GM18511 (cell line): ENCODE measurements at regions not wholly inside any gene's neighbourhood (a gene's known extent, or its start where the extent isn't known, plus 50 kb on each side); places are given as distances from the start of the nearest gene placed in this dataset.
"Not testable (repeated sequence)": the region's sequence is repeated elsewhere in the genome, so short reads cannot be mapped to it uniquely, and the experiment has no call there.

Experiments used
- ATAC-seq: cut with Tn5 transposase; IDR thresholded peaks from one replicate; pipeline ENCODE4 v1.9.1; 2021; ENCODE audit warnings: mild to moderate bottlenecking, moderate library complexity; ENCODE audit not compliant: unreplicated experiment

DNA sequence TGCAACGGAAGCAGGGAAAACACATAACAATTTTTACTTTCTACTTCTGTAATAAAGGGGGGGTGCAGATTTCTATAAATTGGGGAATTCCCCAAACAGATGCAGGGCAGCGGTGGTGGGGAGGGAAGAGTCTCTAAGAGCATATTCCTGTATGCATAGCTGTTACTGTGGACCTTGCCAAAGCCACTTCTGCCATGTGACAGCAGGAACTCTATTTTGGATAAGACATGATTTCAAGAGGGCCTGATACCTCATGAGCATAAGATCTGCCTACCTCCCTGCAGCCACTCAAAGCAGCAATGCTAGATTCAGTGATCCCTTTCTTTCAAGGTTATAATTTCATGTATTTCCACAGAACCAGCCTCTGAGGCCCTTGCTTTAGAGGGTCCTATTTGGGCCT lies 86.2 kb upstream of the CNKSR3 start:
- ATAC-seq, result no peak

DNA sequence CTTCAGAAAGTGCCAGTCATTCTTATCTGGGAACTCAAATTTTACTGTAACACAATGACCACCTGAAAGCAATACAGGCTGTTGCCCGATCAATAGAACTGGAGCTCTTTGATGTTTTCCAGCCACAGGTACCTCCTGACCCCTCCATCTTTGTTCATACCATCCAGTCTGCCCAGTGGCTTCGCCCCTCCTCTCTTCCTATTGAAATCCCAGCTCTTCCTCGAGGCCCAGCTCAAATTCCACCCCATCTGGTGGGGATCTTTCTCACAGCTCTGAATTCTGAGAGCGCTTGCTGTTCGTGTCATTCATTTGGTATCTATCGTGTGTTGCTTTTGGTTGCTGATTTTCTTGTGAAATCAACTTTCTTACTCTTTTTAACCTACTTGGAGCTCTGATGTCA lies 87.9 kb upstream of the CNKSR3 start:
- ATAC-seq, result no peak

DNA sequence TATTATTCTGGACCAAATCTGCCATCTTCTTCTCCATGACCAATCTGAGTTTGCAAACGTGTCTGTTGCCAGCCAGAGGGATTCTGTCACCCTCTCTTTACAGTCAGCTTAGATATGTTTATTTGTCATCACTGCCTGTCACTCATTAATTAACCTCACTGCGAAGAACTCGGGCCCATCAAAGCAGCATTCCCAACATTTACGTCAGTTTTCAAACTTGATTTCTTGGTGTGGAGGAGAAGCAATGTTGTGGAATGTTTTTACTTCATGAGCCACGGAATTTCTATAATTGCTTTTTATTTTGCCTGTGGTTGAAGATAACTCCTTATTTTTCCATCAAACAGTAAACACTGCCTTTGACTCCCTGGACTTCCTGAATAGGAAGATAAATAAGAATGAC lies 91.8 kb upstream of the CNKSR3 start:
- ATAC-seq, result no peak

DNA sequence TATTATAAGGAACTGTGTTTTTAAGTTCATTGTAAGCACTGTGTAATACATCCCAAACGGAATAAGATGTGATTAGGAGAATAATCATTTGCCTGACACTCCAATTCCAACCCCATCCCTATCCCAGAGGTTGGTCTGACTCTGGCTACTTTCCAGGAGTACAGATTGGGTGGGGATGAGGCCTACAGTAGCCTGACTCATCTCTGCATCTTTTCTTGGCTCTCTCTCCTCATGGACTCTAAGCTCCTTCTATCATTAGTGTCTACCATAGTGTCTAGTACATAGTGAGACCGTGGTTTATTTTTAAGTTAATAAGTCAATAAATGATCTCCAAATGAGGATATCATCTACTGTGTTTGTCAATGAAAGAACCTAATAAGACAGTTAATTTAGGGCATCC lies 92.2 kb upstream of the CNKSR3 start:
- no peak for ATAC-seq

DNA sequence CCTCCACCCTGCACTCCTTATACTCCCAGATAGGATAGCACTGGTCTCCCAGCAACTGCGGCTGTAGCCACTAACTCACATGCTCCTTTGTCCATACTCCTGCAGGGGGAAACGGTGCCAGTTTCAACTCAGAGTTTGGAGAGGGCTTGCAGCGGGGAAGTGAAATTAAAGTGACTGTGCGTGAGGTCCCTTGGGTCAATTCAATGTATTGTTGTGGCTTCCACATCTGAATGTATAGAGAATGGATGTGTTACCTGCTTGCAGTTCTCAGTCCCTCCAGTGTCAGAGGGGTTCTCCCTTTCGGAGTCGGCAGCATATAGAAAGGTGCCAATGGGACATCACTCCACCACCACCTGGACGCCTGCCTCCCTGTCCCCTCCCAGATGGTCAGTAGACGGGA lies 93.6 kb upstream of the CNKSR3 start:
- ATAC-seq, result peak; percentile 35

DNA sequence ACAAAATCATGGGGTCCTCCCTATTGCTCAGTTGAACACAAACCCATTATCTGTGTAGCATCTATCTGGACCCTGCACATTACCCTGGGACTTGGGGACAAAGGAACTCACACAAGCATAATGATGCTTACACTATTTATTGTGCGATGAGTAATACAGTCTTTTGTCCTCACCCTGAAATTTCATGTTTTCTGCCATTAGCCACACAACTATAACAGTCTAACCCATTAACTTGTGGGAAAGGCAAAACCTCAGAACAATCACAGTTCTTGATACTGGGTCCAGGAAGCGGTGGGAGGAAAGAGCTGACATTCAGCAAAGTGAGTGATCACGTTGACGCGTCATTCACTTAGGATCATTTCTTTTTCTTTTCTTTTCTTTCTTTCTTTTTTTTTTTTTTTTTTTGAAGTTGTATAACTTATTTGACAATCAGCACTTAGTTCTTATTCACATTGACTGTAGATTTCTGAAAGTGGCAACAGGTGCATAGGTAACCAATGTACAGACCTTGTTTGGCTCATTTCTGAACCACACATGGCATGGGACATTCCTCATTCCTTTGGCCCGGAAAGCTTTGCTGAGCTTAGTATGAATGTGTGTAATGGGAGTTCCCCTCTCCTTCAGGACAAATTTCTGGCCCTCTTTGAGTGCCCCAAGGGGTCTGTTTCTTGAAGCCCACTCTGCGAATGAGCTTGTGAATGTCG lies 94.8 kb upstream of the CNKSR3 start:
- ATAC-seq, result peak; percentile 54

DNA sequence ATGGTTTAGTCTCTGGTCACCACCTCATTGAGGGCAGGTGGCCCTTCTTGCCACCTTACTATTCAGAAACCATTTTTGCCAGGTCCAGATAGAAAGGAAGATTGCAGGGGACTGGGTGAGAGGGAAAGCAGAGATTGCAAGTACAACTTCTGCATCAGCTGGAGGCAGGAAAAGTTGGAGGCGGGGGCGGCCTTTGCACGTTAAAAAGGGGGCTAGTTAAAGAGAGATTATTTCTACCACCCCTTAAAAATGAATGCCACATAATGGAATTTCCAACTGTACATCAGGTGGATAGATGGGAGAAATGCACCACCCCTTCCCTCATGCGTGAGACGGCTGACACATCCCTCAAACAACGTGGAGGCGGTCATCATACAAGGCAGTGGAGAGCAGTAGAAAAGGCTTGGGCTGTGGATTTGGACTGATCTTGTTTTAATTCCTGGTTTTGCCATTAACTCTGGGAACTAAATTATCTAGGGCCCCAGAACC lies 95.4 kb upstream of the CNKSR3 start:
- no peak for ATAC-seq

DNA sequence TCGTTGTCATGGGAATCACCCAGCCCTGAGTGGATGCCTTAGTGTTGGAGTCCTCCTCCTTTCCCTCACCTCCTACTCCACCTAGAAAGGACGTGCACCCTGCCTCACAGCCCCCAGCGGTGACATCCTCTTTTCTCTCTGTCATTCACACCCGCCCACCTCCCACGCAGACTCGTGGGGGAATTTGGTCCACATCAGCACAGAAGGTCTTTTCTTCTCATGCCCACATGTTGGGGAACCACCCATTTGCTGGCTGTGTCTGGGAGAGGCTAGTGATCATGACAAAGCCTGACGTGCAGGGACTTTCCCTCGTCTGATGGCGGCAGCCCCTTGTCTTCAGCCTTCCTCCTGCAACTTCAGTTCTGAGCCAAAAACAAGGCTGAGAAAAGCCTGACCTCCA lies 96.0 kb upstream of the CNKSR3 start:
- peak; percentile 79 for ATAC-seq

DNA sequence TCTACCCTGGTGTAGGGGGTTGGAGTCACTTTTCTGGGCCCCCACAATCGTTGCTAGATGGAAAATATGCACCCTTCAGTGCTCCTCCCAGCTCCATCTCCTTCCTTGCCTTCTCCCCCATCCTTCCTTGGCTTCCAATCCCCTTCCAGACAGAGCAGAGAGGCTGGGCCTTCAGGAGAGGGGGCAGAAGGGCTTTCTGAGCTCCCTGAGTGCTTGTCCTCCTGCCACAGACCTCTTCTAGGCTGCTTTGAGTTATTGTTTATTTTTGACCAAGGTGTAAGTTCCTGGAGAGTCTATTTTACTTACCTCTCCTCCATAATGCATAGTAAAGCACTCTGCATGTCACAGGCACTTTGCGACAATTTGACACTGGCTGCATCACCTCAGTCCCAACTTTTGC lies 96.4 kb upstream of the CNKSR3 start:
- ATAC-seq, result no peak

DNA sequence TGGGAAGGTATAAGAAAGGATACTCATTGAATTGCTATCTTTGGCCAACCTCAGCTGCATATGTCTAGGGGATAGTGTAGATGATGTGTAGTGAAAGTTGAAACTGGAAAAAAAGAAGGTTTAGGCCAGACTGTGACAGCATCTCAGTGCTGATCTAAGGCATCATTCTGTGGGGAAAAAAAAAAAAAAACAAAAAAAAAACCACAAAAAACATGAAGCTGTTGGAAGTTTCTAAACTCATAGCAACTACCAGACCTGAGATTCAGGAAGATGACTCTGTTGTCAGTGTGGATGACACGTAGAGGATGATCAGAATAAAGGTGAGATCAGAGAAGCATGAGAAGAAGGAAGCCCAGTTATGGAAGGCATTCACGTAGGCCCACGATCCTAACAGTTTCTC lies 100.8 kb upstream of the CNKSR3 start:
- ATAC-seq, result no peak

DNA sequence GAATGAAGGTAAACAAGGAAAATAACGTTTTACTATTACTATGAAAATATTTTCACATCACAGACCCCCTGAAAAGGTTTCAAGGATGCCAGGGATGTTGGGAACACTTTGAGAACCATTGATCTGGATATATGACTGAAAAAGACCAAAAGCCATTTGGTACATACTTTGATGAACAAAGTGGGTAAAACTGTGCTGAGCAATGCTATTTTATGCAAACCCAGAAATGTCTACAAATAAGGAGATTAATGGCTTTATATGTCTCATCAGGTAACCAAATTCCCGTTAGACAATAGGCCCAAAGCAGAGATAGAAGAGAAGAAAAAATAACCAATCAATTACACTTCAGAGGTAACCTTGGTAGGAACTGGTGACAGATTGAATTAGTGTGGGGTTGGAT lies 101.4 kb upstream of the CNKSR3 start:
- ATAC-seq, result no peak

DNA sequence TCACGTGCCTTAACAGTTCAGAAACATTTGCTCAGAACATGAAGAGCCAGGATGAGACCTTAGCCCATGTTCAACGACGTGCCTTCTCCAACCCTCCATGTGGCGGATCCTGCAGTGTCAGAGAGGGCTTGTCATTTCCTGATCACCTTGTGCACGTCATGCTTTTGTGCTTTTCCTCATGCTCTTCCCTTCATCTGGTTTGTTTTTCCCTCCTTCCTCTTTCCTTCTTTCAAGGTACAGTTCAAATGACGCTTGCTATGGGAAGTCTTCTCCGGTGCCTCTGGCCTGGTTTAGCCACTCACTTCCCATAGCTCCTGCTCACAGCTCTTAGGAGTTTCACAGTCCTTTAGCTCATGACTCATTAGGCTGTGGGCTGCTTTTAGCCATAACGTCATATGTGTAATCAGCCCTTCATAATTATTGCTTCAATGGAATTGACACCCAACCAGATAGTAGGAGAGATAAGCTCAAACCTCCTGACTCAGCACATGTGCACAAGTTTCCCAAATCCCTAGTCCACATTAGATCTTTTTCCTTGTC lies 102.7 kb upstream of the CNKSR3 start:
- no peak for ATAC-seq

DNA sequence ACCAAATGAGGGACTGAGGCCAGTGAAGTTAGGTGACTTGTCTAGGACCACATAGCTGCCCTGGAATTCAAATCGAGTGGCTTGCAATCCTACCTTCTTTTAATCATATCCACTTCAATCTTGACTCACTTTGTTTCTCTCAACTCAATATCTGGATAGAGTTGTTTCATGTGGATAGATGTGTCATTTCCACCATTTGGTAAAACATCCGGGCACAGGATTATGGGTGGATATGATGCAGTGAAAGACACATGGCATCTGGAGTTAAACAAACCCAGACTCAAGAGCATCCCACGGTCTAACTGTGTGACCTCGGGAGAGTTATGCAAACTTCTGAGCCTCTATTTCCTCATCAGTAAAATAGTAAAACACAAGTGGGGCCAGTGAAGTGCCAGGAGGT lies 103.6 kb upstream of the CNKSR3 start:
- no peak for ATAC-seq

DNA sequence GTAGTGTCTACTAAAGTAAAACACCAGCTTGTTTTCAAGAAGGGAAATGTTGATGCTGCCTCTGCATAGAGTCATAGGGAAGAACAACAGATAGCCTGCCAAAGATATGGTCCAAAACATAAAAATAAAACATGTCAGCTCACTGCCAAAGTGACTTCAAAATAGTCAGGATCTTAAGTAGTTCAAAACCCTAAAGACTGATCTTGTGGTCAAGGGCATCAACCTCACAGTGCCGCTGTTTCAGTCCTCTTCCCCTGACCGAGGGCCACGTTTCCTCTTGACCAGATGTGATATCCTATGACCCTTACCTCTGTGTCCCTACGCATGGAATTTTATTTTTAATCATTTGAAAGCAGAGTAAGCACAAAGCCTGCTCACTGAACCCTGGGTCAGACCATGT lies 104.2 kb upstream of the CNKSR3 start:
- no peak for ATAC-seq

DNA sequence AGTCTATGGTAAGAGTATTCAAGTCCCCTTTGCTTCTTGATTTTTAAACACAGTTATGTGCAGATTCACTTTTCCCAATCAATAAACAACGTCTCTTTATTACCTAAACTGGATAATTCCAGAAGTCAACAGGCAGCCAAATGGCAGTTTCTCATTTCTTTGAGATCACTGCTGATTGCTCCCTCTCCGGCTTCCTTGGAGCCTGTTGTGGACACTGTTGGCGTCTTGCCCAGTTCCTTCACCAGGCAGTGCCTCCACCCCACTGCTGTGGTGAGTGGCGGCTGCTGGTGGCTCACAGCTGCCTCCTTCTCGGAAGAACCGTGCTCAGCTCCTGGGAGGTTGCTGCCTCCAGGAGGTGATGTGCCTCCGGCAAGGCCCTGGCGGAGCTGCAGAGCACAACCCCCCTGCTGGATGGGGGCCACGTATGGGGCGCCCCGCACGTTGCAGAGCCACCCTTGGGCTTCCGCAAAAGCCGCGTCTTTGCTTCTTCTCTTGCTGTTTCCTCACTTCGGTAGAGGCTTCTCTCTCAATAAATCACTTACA lies 105.1 kb upstream of the CNKSR3 start:
- no peak for ATAC-seq

DNA sequence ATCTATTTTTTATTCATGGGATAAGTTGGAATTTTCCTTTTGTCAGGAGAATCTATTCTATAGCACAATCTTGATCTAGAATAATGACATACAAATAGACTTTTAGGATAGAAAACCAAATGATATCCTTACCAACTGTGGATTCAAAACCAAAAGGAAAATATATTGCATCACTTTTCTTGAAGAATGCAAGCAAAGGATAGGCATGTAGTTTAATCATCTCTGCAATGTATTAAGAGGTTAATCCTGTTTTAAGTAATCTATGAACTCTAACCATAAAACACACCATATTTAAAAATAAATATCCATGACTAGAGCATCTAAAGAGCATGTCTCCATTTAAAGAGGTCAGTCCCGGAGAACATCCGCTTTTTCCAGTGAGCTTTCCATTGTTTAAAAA lies 106.7 kb upstream of the CNKSR3 start:
- ATAC-seq, result no peak

DNA sequence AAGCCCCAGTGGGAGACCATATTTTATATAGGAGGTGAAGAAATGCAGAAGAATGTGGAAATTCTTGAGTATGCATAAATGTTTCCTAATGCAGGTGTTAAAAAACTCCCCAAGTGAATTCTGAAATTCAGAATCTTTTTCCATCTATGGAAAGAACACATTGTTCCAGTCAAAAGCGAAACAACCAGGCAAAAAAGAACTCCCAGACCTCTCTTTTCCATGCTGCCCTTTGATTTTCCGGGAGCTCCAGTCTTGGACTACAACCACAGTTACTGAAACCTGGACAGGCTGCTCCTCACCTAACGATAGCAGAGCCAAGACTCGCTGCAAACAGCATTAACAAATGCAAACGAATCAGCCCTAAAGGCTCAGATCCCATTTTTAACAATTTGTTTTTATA lies 108.7 kb upstream of the CNKSR3 start:
- ATAC-seq, result no peak

DNA sequence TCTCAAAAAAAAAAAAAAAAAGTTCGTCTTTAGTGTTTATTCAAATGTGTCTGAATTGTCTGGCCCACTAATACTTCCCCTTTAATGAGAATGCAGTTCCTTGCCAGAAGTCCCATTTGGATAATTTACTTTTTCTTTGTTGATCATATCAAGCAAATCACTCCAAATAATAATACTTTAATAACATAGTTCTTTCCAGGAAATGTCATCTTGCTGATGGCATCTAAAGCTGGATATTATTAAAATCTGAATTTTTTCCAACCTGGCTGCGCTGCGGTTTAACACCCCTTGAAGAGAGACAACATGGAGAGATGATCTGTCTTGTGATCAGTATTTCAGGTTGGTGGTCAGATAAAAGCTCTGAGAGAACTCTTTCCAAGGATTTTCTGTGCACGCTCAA lies 111.2 kb upstream of the CNKSR3 start:
- no peak for ATAC-seq

DNA sequence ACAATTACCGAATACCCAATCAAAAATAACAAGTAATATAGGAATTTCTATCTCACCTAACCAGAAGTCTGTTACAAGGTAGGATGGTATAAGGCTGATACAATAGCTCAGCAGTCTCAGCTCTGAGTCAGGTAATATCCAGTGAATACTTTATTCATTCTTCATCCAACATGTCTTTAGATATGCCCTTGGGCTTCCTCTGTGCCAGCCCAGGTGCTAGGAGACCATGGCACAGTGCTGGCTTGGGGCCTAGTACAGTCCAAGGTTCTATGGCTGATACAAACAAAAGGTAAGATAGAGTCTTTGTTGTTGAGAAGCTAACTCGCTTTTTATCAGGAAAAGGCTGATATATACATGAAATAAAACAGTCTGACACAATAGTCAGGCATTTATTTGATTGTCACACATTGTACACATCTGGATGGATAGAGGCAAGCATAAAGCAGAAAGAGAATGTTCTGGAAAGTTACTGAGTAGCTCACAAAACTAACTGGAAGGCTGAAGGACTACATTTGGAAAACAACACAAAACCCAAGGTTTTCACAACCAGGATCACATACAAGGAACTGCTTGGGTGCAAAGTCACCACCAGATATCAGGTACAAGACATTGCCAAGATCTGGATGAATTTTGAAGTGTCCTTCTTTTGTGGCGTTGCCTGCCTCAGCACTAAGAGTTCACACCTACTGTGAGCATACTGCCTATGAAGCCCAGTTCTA lies 110.4 kb upstream of the SCAF8 start:
- ATAC-seq, result no peak

DNA sequence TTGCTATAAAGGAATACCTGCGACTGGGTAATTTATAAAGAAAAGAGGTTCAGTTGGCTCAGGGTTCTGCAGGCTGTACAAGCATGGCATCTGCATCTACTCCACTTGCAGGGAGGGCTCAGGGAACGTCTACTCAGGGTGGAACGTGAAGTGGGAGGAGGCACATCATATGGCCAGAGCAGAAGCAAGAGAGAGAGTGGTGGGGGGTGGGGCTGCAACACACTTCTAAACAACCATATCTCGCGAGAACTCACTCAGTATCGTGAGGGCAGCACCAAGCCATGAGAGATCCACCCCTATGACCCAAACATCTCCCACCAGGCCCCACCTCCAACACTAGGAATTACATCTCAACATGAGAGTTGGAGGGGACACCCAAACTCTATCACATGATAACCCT lies 109.8 kb upstream of the SCAF8 start:
- no peak for ATAC-seq

DNA sequence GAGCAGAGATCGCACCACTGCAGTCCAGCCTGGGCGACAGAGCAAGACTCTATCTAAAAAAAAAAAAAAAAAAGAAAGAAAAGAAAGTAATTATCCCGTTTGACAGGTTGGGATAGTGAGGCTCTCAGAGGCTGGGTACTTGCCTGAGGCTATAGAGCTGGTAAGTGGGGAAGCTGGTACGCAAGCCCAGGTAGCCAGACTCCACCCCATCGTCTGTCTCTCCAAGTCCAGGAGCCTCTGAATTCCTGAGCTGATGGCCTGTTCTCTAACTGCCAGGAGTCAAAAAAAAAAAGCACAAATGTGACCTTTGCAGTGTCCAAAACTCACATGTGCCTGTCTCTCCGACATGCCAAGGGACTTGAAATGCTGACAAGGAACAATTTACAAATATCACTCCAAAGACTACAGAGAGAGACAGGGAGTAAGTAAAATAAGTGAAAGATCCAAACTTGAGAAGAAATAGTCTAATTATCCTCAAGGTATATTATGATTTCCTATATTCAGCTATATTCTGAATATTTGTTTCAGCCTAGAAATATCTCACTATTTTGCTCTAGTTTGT lies 109.1 kb upstream of the SCAF8 start:
- ATAC-seq, result no peak

DNA sequence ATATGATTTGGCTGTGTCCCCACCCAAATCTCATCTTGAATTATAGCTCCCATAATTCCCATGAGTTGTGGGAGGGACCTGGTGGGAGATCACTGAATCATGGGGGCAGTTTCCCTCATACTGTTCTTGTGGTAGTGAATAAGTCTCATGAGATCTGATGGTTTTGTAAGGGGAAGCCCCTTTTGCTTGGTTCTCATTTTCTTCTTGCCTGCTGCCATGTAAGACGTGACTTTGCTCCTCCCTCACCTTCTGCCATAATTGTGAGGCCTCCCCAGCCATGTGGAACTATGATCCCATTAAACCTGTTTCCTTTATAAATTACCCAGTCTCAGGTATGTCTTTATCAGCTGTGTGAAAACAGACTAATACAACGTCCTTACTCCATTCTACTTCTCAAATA lies 108.5 kb upstream of the SCAF8 start:
- not testable (repeated sequence) for ATAC-seq
